Activated T-helper 2 cell treated with anti-CD3 and anti-CD28 coated beads, Interferon-gamma antibody, Interleukin-2, Interleukin-4, amounts not matched to agents 10 μg/mL and 5 μg/mL and 100 μg/mL, durations not matched to agents 14 hours and 24 hours and 36 hours (primary cell): ENCODE measurements at regions not wholly inside any gene's neighbourhood (a gene's known extent, or its start where the extent isn't known, plus 50 kb on each side); places are given as distances from the start of the nearest gene placed in this dataset.
"Not testable (repeated sequence)": the region's sequence is repeated elsewhere in the genome, so short reads cannot be mapped to it uniquely, and the experiment has no call there.

Experiments
- DNase-seq: peaks from one replicate; pipeline ENCODE4 v3.0.0; 2021; ENCODE audit warnings: low spot score
- H3K27ac Mint-ChIP-seq: one replicate; pipeline ENCODE4 v1.8.0; 2021; ENCODE audit warnings: mixed read lengths
- H3K27me3 Mint-ChIP-seq: one replicate; pipeline ENCODE4 v1.8.0; 2021; ENCODE audit warnings: low read depth, mixed read lengths
- H3K36me3 Mint-ChIP-seq: one replicate; pipeline ENCODE4 v1.8.0; 2021; ENCODE audit warnings: low read depth, mixed read lengths
- H3K4me1 Mint-ChIP-seq: one replicate; pipeline ENCODE4 v1.8.0; 2021; ENCODE audit warnings: low read depth, mixed read lengths
- H3K4me3 Mint-ChIP-seq: one replicate; pipeline ENCODE4 v1.8.0; 2021; ENCODE audit warnings: low read depth, mild to moderate bottlenecking, moderate library complexity, mixed read lengths
- H3K9me3 Mint-ChIP-seq: one replicate; pipeline ENCODE4 v1.8.0; 2021; ENCODE audit warnings: mixed read lengths
- intact Hi-C: fragments of 100-400 bp; cut with micrococcal nuclease; formaldehyde crosslinking; loops from one replicate; pipeline ENCODE4 v1.15.1; 2023

GRCh38 chrX:82742351-82742750 is 765.7 kb upstream of the POU3F4 start:
- no peaks in the 10 kb centered on the region for H3K36me3 Mint-ChIP-seq
- no peaks in the 10 kb centered on the region for H3K4me1 Mint-ChIP-seq
- no peak for DNase-seq
- no peak overlapping the region for H3K4me3 Mint-ChIP-seq
- H3K27ac Mint-ChIP-seq: no peak overlapping the region
- intact Hi-C loops: loop anchor here (5.0 kb wide), 1 partner anchor 240 kb away; no protein-coding TSS in a partner anchor
- H3K27me3 Mint-ChIP-seq: no peaks in the 10 kb centered on the region
- no peaks in the 10 kb centered on the region for H3K9me3 Mint-ChIP-seq

- H3K9me3 Mint-ChIP-seq, H3K27me3 Mint-ChIP-seq, H3K4me3 Mint-ChIP-seq, H3K4me1 Mint-ChIP-seq, intact Hi-C loops, DNase-seq, H3K36me3 Mint-ChIP-seq, H3K27ac Mint-ChIP-seq: not testable (repeated sequence)
Observed at GRCh38 chrX:82745725-82746124, 762.4 kb upstream of the POU3F4 start.

- Mint-ChIP-seq H3K27me3 (no peaks in the 10 kb centered on the region), H3K4me1 (no peaks in the 10 kb centered on the region), H3K36me3 (no peaks in the 10 kb centered on the region), H3K27ac (no peak overlapping the region), H3K9me3 (no peaks in the 10 kb centered on the region), H3K4me3 (no peak overlapping the region)
- no peak for DNase-seq
- intact Hi-C loops: no loop called here
Observed at GRCh38 chrX:82748906-82749505, 759.1 kb upstream of the POU3F4 start.

GRCh38 chrX:82756272-82756671 is 751.8 kb upstream of the POU3F4 start:
- H3K9me3 Mint-ChIP-seq: no peaks in the 10 kb centered on the region
- no peak for DNase-seq
- H3K27ac Mint-ChIP-seq: no peak overlapping the region

GRCh38 chrX:82757614-82758013 is 750.5 kb upstream of the POU3F4 start:
- Mint-ChIP-seq H3K4me1 (no peaks in the 10 kb centered on the region), H3K27ac (no peak overlapping the region), H3K36me3 (no peaks in the 10 kb centered on the region), H3K4me3 (no peak overlapping the region), H3K27me3 (no peaks in the 10 kb centered on the region), H3K9me3 (no peaks in the 10 kb centered on the region)
- DNase-seq: no peak
- intact Hi-C loops: no loop called here

More at GRCh38 chrX:82756272-82756671, 751.8 kb upstream of the POU3F4 start:
- H3K36me3 Mint-ChIP-seq: no peaks in the 10 kb centered on the region
- H3K4me1 Mint-ChIP-seq: no peaks in the 10 kb centered on the region
- intact Hi-C loops: no loop called here
- no peak overlapping the region for H3K4me3 Mint-ChIP-seq
- H3K27me3 Mint-ChIP-seq: no peaks in the 10 kb centered on the region

- no peaks in the 10 kb centered on the region for H3K27me3 Mint-ChIP-seq
- H3K4me3 Mint-ChIP-seq: no peak overlapping the region
- peaks cover 4% of the 10 kb centered on the region for H3K9me3 Mint-ChIP-seq
- DNase-seq: no peak
- intact Hi-C loops: no loop called here
- H3K36me3 Mint-ChIP-seq: no peaks in the 10 kb centered on the region
- no peak overlapping the region for H3K27ac Mint-ChIP-seq
- no peaks in the 10 kb centered on the region for H3K4me1 Mint-ChIP-seq
Observed at GRCh38 chrX:82764521-82764920, 743.6 kb upstream of the POU3F4 start.

- H3K27ac Mint-ChIP-seq: no peak overlapping the region
- peaks cover 4% of the 10 kb centered on the region for H3K9me3 Mint-ChIP-seq
Observed at GRCh38 chrX:82765811-82766210, 742.3 kb upstream of the POU3F4 start.

GRCh38 chrX:82775426-82775825 is 732.7 kb upstream of the POU3F4 start:
- Mint-ChIP-seq H3K9me3 (peaks cover 28% of the 10 kb centered on the region), H3K27ac (no peak overlapping the region), H3K36me3 (no peaks in the 10 kb centered on the region), H3K27me3 (no peaks in the 10 kb centered on the region), H3K4me1 (no peaks in the 10 kb centered on the region), H3K4me3 (no peak overlapping the region)
- intact Hi-C loops: no loop called here
- no peak for DNase-seq

More at GRCh38 chrX:82765811-82766210, 742.3 kb upstream of the POU3F4 start:
- no peaks in the 10 kb centered on the region for H3K27me3 Mint-ChIP-seq
- H3K4me1 Mint-ChIP-seq: no peaks in the 10 kb centered on the region
- no peak for DNase-seq
- no peaks in the 10 kb centered on the region for H3K36me3 Mint-ChIP-seq
- no peak overlapping the region for H3K4me3 Mint-ChIP-seq
- intact Hi-C loops: no loop called here

- no peak for DNase-seq
- intact Hi-C loops: no loop called here
- Mint-ChIP-seq H3K36me3 (no peaks in the 10 kb centered on the region), H3K9me3 (peaks cover 15% of the 10 kb centered on the region), H3K27me3 (no peaks in the 10 kb centered on the region), H3K4me1 (no peaks in the 10 kb centered on the region), H3K27ac (no peak overlapping the region), H3K4me3 (no peak overlapping the region)
Observed at GRCh38 chrX:82782014-82782413, 726.1 kb upstream of the POU3F4 start.

- H3K4me3 Mint-ChIP-seq, H3K4me1 Mint-ChIP-seq, H3K27me3 Mint-ChIP-seq, H3K27ac Mint-ChIP-seq, DNase-seq, H3K36me3 Mint-ChIP-seq, H3K9me3 Mint-ChIP-seq, intact Hi-C loops: not testable (repeated sequence)
Observed at GRCh38 chrX:82812902-82813301, 695.2 kb upstream of the POU3F4 start.

- Mint-ChIP-seq H3K4me1 (no peaks in the 10 kb centered on the region), H3K9me3 (peaks cover 5% of the 10 kb centered on the region)
- intact Hi-C loops: no loop called here
Observed at GRCh38 chrX:82813671-82814078, 694.4 kb upstream of the POU3F4 start.

GRCh38 chrX:82816001-82816400 is 692.1 kb upstream of the POU3F4 start:
- no peaks in the 10 kb centered on the region for H3K4me1 Mint-ChIP-seq
- intact Hi-C loops: no loop called here
- no peaks in the 10 kb centered on the region for H3K36me3 Mint-ChIP-seq
- H3K27me3 Mint-ChIP-seq: no peaks in the 10 kb centered on the region
- no peak overlapping the region for H3K4me3 Mint-ChIP-seq
- no peaks in the 10 kb centered on the region for H3K9me3 Mint-ChIP-seq
- DNase-seq: no peak
- no peak overlapping the region for H3K27ac Mint-ChIP-seq

More at GRCh38 chrX:82813671-82814078, 694.4 kb upstream of the POU3F4 start:
- Mint-ChIP-seq H3K36me3 (no peaks in the 10 kb centered on the region), H3K27me3 (no peaks in the 10 kb centered on the region), H3K27ac (no peak overlapping the region), H3K4me3 (no peak overlapping the region)
- DNase-seq: no peak

- H3K36me3 Mint-ChIP-seq: no peaks in the 10 kb centered on the region
Observed at GRCh38 chrX:82816562-82816961, 691.5 kb upstream of the POU3F4 start.

GRCh38 chrX:82842286-82842685 is 665.8 kb upstream of the POU3F4 start:
- Mint-ChIP-seq H3K4me1 (no peaks in the 10 kb centered on the region), H3K36me3 (no peaks in the 10 kb centered on the region), H3K4me3 (no peak overlapping the region), H3K27ac (no peak overlapping the region), H3K27me3 (no peaks in the 10 kb centered on the region), H3K9me3 (peaks cover 6% of the 10 kb centered on the region)
- intact Hi-C loops: no loop called here
- no peak for DNase-seq

More at GRCh38 chrX:82816562-82816961, 691.5 kb upstream of the POU3F4 start:
- H3K27ac Mint-ChIP-seq: no peak overlapping the region
- no peak for DNase-seq
- intact Hi-C loops: no loop called here
- no peak overlapping the region for H3K4me3 Mint-ChIP-seq
- H3K27me3 Mint-ChIP-seq: no peaks in the 10 kb centered on the region
- no peaks in the 10 kb centered on the region for H3K9me3 Mint-ChIP-seq
- H3K4me1 Mint-ChIP-seq: no peaks in the 10 kb centered on the region
